Pancreas (tissue), 10 donors: ENCODE measurements at regions not wholly inside any gene's neighbourhood (a gene's known extent, or its start where the extent isn't known, plus 50 kb on each side); places are given as distances from the start of the nearest gene placed in this dataset.
"Not testable (repeated sequence)": the region's sequence is repeated elsewhere in the genome, so short reads cannot be mapped to it uniquely, and the experiment has no call there.

Source experiments
- ATAC-seq, 4 donors: fragments of 200-7000 bp; cut with Tn5 transposase; one replicate each; pipeline versions ENCODE4 v1.8.0 to v1.9.1; 2020; ENCODE audit warnings: mild to moderate bottlenecking in 4 of 4, moderate library complexity in 4 of 4
- DNase-seq, 6 donors: peaks; one replicate each; pipeline ENCODE4 v3.0.0-alpha.2; 2020
- FAIRE-seq: peaks from 2 replicates; lab custom pipeline; 2012; peaks lifted over from hg19 to GRCh38; lab: Jason Lieb, UNC
- H3K27ac ChIP-seq, 4 donors: fragments of 200-600 bp; sonication (generic); 1 replicate in 3 of 4; 2 replicates in 1 of 4; pipeline versions ENCODE4 v1.5.0 to v1.8.0; 2020
- H3K27me3 ChIP-seq, 4 donors: fragments of 200-600 bp; one replicate each; pipeline ENCODE4 v1.8.0; 2021
- H3K36me3 ChIP-seq, 3 donors: fragments of 200-600 bp; sonication (generic) in 1 of 3; one replicate each; pipeline versions ENCODE4 v1.5.0 to v1.8.0; 2020 to 2021
- H3K4me1 ChIP-seq, 3 donors: fragments of 200-600 bp; one replicate each; pipeline ENCODE4 v1.8.0; 2021
- H3K4me3 ChIP-seq, 4 donors: fragments of 200-600 bp; sonication (generic) in 2 of 4; one replicate each; pipeline versions ENCODE4 v1.5.0 to v1.8.0; 2020 to 2021
- H3K9me3 ChIP-seq, 4 donors: fragments of 200-600 bp; one replicate each; pipeline ENCODE4 v1.8.0; 2021
- CTCF ChIP-seq, 4 donors: fragments of 200-600 bp; sonication (generic) in 3 of 4; IDR thresholded peaks; one replicate each; pipeline versions ENCODE4 v1.5.0 to v1.8.0; 2021; ENCODE audit warnings: antibody characterized with exemption in 4 of 4
- WGBS, 2 donors: extraction: QIAGEN DNeasy Blood & Tissue Kit; methylation state at CpG; one replicate each; pipeline ENCODE4 v1.1.7; 2013; 5-methylcytosine and 5-hydroxymethylcytosine counted together
- intact Hi-C, 3 donors: fragments of 100-400 bp; cut with DNase I; formaldehyde crosslinking; loops; one replicate each; pipeline versions ENCODE4 v1.11.1 to v1.14.2; 2022
- donor health status: healthy with polysubstance abuse.
- donor health status: DM: no; HTN: no; CAD: no; lungs with moderate emphysema.
- donor health status: DM: no; HTN: no; CAD: no.
- donor health status: control.
- donor health status: control.
- donor health status: Bipolar disorder and iron deficiency.
- donor health status: DM: yes; HTN: yes; CAD: no.
- donor health status: DM: no; HTN: no; CAD: no.
- donor health status: DM: no; HTN: no; CAD: no.
- donor health status: DM: yes; HTN: yes; CAD: no.

GRCh38 chr4:179151770-179152169, 1709.5 kb upstream of the AGA start:
- TF ChIP-seq CTCF (IDR thresholded peaks at IDR 0.05): no peak
- ATAC-seq (no peak), FAIRE-seq (no peak), DNase-seq (no peak)
- Histone ChIP-seq H3K4me3 (no peak overlapping the region), H3K36me3 (no peaks in the 10 kb centered on the region), H3K9me3 (no peaks in the 10 kb centered on the region), H3K27me3 (no peaks in the 10 kb centered on the region), H3K27ac (no peak overlapping the region), H3K4me1 (no peaks in the 10 kb centered on the region)
- WGBS, 2 donors: 29 to 33% methylated on average over 6 of the region's 6 CpGs
- intact Hi-C loops: no loop called here

GRCh38 chr4:179163147-179163546, 1720.9 kb upstream of the AGA start:
- H3K4me1 ChIP-seq: no peaks in the 10 kb centered on the region
- DNase-seq: no peak
- WGBS, 2 donors: 33 to 36% methylated on average over 2 of the region's 2 CpGs
- no peak for ATAC-seq
- H3K4me3 ChIP-seq: no peak overlapping the region
- no peaks in the 10 kb centered on the region for H3K36me3 ChIP-seq
- FAIRE-seq: no peak
- H3K9me3 ChIP-seq: no peaks in the 10 kb centered on the region
- intact Hi-C loops: no loop called here
- H3K27me3 ChIP-seq: no peaks in the 10 kb centered on the region
- no peak overlapping the region for H3K27ac ChIP-seq
- TF ChIP-seq CTCF (IDR thresholded peaks at IDR 0.05): no peak

GRCh38 chr4:179164267-179164999, 1722.2 kb upstream of the AGA start:
- intact Hi-C loops: no loop called here
- Histone ChIP-seq H3K27me3 (no peaks in the 10 kb centered on the region), H3K4me1 (no peaks in the 10 kb centered on the region), H3K4me3 (no peak overlapping the region), H3K36me3 (no peaks in the 10 kb centered on the region), H3K27ac (no peak overlapping the region), H3K9me3 (no peaks in the 10 kb centered on the region)
- DNase-seq (no peak), ATAC-seq (no peak), FAIRE-seq (no peak)
- 70 to 76% methylated on average over 5 of the region's 5 CpGs for WGBS, 2 donors
- TF ChIP-seq CTCF (IDR thresholded peaks at IDR 0.05): no peak

- ATAC-seq (no peak), FAIRE-seq (no peak), DNase-seq (no peak)
- no peak overlapping the region for H3K27ac ChIP-seq
- WGBS, 2 donors: 68 to 81% methylated on average over 4 of the region's 4 CpGs
- no peak overlapping the region for H3K4me3 ChIP-seq
- H3K36me3 ChIP-seq: no peaks in the 10 kb centered on the region
- no peaks in the 10 kb centered on the region for H3K9me3 ChIP-seq
- intact Hi-C loops: no loop called here
- H3K27me3 ChIP-seq: no peaks in the 10 kb centered on the region
- no peak for TF ChIP-seq CTCF (IDR thresholded peaks at IDR 0.05)
- H3K4me1 ChIP-seq: no peaks in the 10 kb centered on the region
These were observed 1722.9 kb upstream of the AGA start for GRCh38 chr4:179165000-179165738.

GRCh38 chr4:179165862-179166261, 1723.6 kb upstream of the AGA start:
- H3K27me3 ChIP-seq: no peaks in the 10 kb centered on the region
- no peak for ATAC-seq
- DNase-seq: no peak
- H3K9me3 ChIP-seq: no peaks in the 10 kb centered on the region
- no peak overlapping the region for H3K4me3 ChIP-seq
- no peaks in the 10 kb centered on the region for H3K4me1 ChIP-seq
- TF ChIP-seq CTCF (IDR thresholded peaks at IDR 0.05): no peak
- FAIRE-seq: no peak
- H3K36me3 ChIP-seq: no peaks in the 10 kb centered on the region
- H3K27ac ChIP-seq: no peak overlapping the region
- intact Hi-C loops: no loop called here
- WGBS, 2 donors: 23 to 32% methylated on average over 3 of the region's 3 CpGs

- FAIRE-seq, H3K9me3 ChIP-seq, H3K4me1 ChIP-seq, ATAC-seq, intact Hi-C loops, DNase-seq, H3K27ac ChIP-seq, H3K36me3 ChIP-seq, H3K4me3 ChIP-seq, H3K27me3 ChIP-seq: not testable (repeated sequence)
- WGBS, 2 donors: 65 to 85% methylated on average over 3 to 5 of the region's 5 CpGs
These were observed 1728.1 kb upstream of the AGA start for GRCh38 chr4:179170308-179170707.
